HEK293T (cell line): ENCODE measurements at regions not wholly inside any gene's neighbourhood (a gene's known extent, or its start where the extent isn't known, plus 50 kb on each side); places are given as distances from the start of the nearest gene placed in this dataset.
"Not testable (repeated sequence)": the region's sequence is repeated elsewhere in the genome, so short reads cannot be mapped to it uniquely, and the experiment has no call there.

Experiments used
- CTBP1 ChIP-seq: fragments of 450-650 bp; IDR thresholded peaks from 2 replicates; pipeline ENCODE4 v1.6.1; 2016; ENCODE audit warnings: borderline replicate concordance
- FOXA1 ChIP-seq: fragments of 450-650 bp; IDR thresholded peaks from 2 replicates; pipeline ENCODE4 v1.6.1; 2016; ENCODE audit warnings: mild to moderate bottlenecking
- SP1 ChIP-seq: fragments of 450-650 bp; IDR thresholded peaks from 2 replicates; pipeline ENCODE4 v1.6.1; 2017
- SUZ12 ChIP-seq: fragments of 450-650 bp; IDR thresholded peaks from 2 replicates; pipeline ENCODE4 v1.6.1; 2016; ENCODE audit warnings: mild to moderate bottlenecking

GRCh38 chr4:85033838-85034237 is 67.3 kb upstream of the WDFY3 start:
- not testable (repeated sequence) for TF ChIP-seq FOXA1, SUZ12, CTBP1, SP1
